ENCODE measurements at regions not wholly inside any gene's neighbourhood (a gene's known extent, or its start where the extent isn't known, plus 50 kb on each side); places are given as distances from the start of the nearest gene placed in this dataset.

DNA sequence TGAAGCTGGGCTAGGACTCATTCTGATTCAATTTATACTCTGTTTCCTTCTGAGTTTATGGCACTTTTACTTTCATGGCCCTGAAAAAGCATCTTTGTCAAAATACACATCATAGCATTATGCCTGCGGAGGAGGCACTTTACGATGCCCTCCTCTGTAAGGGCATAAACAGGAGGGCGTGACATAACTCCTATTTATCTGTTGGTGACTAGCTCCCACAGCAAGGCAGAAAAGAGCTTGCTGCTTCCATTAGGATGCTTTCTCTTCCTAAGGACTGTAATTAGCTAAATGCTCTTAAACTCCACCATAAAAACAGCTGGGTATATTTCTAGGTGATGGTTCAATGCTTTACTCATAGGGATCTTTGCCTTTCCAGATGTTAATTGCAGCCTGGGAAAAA lies 315.2 kb upstream of the GHITM start:
- no peak overlapping the region for H3K4me3 ChIP-seq (ENCODE audit: low read depth, low read length)
- peaks cover 25% of the 10 kb centered on the region for H3K9me3 ChIP-seq (ENCODE audit: control insufficient read depth, insufficient read depth, low read length)
- no peaks in the 10 kb centered on the region for H3K27me3 ChIP-seq (ENCODE audit: control insufficient read depth, insufficient read depth, low read length)
- TF ChIP-seq CTCF (IDR thresholded peaks at IDR 0.05; ENCODE audit: low read depth, low read length), result no peak
- no peak overlapping the region for H3K27ac ChIP-seq (ENCODE audit: low read depth, low read length)
- ChIA-PET POLR2A (no interaction called here), CTCF (no interaction called here)
- no peak for DNase-seq (ENCODE audit: low read depth, low spot score)

DNA sequence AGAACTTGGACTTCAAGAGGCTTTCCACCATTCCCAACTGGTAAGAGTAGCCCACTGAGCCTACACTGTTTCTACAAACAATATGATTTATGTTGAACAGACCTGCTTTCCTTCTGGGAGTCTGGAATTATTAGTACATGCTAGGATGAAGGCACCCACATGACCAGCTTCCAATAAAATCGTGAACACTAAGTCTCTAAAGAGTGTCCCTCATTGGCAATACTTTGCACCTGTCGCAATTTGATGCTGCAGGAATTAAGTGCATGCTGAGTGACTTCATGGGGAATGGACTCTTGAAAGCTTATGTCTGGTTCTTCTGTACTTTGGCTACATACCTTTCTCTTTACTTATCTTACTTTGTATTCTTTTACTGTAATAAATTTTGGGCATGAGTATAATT lies 305.2 kb upstream of the GHITM start:
- POLR2A ChIA-PET, result no interaction called here
- no peak overlapping the region for H3K27ac ChIP-seq (ENCODE audit: low read depth, low read length)
- no peak overlapping the region for H3K4me3 ChIP-seq (ENCODE audit: low read depth, low read length)
- peaks cover 2% of the 10 kb centered on the region; the same call in 1 of the 2 replicates for H3K9me3 ChIP-seq (ENCODE audit: control insufficient read depth, insufficient read depth, low read length)
- H3K27me3 ChIP-seq (ENCODE audit: control insufficient read depth, insufficient read depth, low read length), result no peaks in the 10 kb centered on the region
- no peak for DNase-seq (ENCODE audit: low read depth, low spot score)
- no peak for TF ChIP-seq CTCF (IDR thresholded peaks at IDR 0.05; ENCODE audit: low read depth, low read length)
- CTCF ChIA-PET, result no interaction called here

- H3K4me3 ChIP-seq (ENCODE audit: low read depth, low read length), result no peak overlapping the region
- H3K27me3 ChIP-seq (ENCODE audit: control insufficient read depth, insufficient read depth, low read length), result no peaks in the 10 kb centered on the region
- no peak for TF ChIP-seq CTCF (IDR thresholded peaks at IDR 0.05; ENCODE audit: low read depth, low read length)
- CTCF ChIA-PET, result interaction anchor here (1.3 kb wide), 1 partner anchor 35 kb away, joined by 4 read pairs; no protein-coding TSS in a partner anchor
- DNase-seq (ENCODE audit: low read depth, low spot score), result no peak
- POLR2A ChIA-PET, result no interaction called here
- H3K9me3 ChIP-seq (ENCODE audit: control insufficient read depth, insufficient read depth, low read length), result peaks cover 4% of the 10 kb centered on the region; the same call in 1 of the 2 replicates
- no peak overlapping the region for H3K27ac ChIP-seq (ENCODE audit: low read depth, low read length)
Observed at GRCh38 chr10:83835945-83836745, 303.2 kb upstream of the GHITM start.

- TF ChIP-seq CTCF (IDR thresholded peaks at IDR 0.05; ENCODE audit: low read depth, low read length), result no peak
- POLR2A ChIA-PET, result no interaction called here
- DNase-seq (ENCODE audit: low read depth, low spot score), result no peak
- CTCF ChIA-PET, result no interaction called here
- Histone ChIP-seq H3K9me3 (ENCODE audit: control insufficient read depth, insufficient read depth, low read length) (peaks cover 3% of the 10 kb centered on the region; the same call in 1 of the 2 replicates), H3K27ac (ENCODE audit: low read depth, low read length) (no peak overlapping the region), H3K27me3 (ENCODE audit: control insufficient read depth, insufficient read depth, low read length) (no peaks in the 10 kb centered on the region), H3K4me3 (ENCODE audit: low read depth, low read length) (no peak overlapping the region)
Observed at GRCh38 chr10:83848677-83849076, 290.6 kb upstream of the GHITM start.

DNA sequence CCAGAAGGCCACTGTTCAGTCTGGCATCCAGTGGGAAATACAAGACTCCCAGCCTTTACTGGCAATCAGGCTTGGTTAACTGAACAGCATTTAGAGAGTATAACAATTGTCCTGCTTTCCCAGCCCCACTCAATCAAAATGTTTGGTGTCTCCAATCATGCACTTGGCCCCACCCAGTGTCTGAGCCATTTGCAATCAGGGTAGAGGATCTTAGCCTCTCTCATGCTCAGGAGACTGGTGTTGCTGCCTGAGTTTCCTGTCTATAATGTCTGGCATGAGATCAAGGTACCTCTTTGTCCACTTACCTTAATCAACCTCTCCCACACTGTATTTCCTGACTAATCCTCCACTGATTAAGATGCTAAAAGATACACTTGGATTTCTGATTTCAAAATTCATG lies 290.2 kb upstream of the GHITM start:
- ChIA-PET POLR2A (no interaction called here), CTCF (no interaction called here)
- Histone ChIP-seq H3K4me3 (ENCODE audit: low read depth, low read length) (no peak overlapping the region), H3K9me3 (ENCODE audit: control insufficient read depth, insufficient read depth, low read length) (peaks cover 3% of the 10 kb centered on the region; the same call in 1 of the 2 replicates), H3K27me3 (ENCODE audit: control insufficient read depth, insufficient read depth, low read length) (no peaks in the 10 kb centered on the region), H3K27ac (ENCODE audit: low read depth, low read length) (no peak overlapping the region)
- no peak for DNase-seq (ENCODE audit: low read depth, low spot score)
- no peak for TF ChIP-seq CTCF (IDR thresholded peaks at IDR 0.05; ENCODE audit: low read depth, low read length)
